ENCODE measurements at regions not wholly inside any gene's neighbourhood (a gene's known extent, or its start where the extent isn't known, plus 50 kb on each side); places are given as distances from the start of the nearest gene placed in this dataset.

- TF ChIP-seq CTCF (IDR thresholded peaks at IDR 0.05; ENCODE audit: insufficient read depth, low read length) (no peak), POLR2AphosphoS5 (IDR thresholded peaks at IDR 0.05; ENCODE audit: low read depth) (no peak), REST (IDR thresholded peaks at IDR 0.05; ENCODE audit: insufficient replicate concordance, low read depth) (no peak), SPI1 (IDR thresholded peaks at IDR 0.05; ENCODE audit: borderline replicate concordance, low read depth) (no peak)
Observed at GRCh38 chr5:113778147-113778546, 264.7 kb downstream of the YTHDC2 start.

Data from HL-60 (cell line).